Glutamatergic neuron (in vitro differentiated cells): ENCODE measurements at regions not wholly inside any gene's neighbourhood (a gene's known extent, or its start where the extent isn't known, plus 50 kb on each side); places are given as distances from the start of the nearest gene placed in this dataset.

Experiments used
- DNase-seq: peaks from one replicate; pipeline ENCODE4 v3.0.0; 2022
- H3K27ac Mint-ChIP-seq: one replicate; pipeline ENCODE4 v1.8.0; 2020; ENCODE audit warnings: mild to moderate bottlenecking, mixed read lengths, inconsistent platforms; ENCODE audit not compliant: unreplicated experiment
- H3K27me3 Mint-ChIP-seq: one replicate; pipeline ENCODE4 v1.8.0; 2020; ENCODE audit warnings: mild to moderate bottlenecking, moderate library complexity, mixed read lengths, inconsistent platforms; ENCODE audit not compliant: unreplicated experiment
- H3K36me3 Mint-ChIP-seq: one replicate; pipeline ENCODE4 v1.8.0; 2020; ENCODE audit warnings: mild to moderate bottlenecking, mixed read lengths, inconsistent platforms; ENCODE audit not compliant: unreplicated experiment
- H3K4me1 Mint-ChIP-seq: one replicate; pipeline ENCODE4 v1.8.0; 2020; ENCODE audit warnings: mild to moderate bottlenecking, low read depth, mixed read lengths, inconsistent platforms; ENCODE audit not compliant: unreplicated experiment
- H3K4me3 Mint-ChIP-seq: one replicate; pipeline ENCODE4 v1.8.0; 2020; ENCODE audit warnings: mild to moderate bottlenecking, mixed read lengths, inconsistent platforms; ENCODE audit not compliant: unreplicated experiment
- H3K9me3 Mint-ChIP-seq: one replicate; pipeline ENCODE4 v1.8.0; 2020; ENCODE audit warnings: mild to moderate bottlenecking, moderate library complexity, mixed read lengths, inconsistent platforms; ENCODE audit not compliant: unreplicated experiment
- CTCF ChIP-seq: fragments of 200-600 bp; sonication (generic); IDR thresholded peaks from one replicate; pipeline ENCODE4 v1.5.0; 2021; ENCODE audit not compliant: partially characterized antibody, unreplicated experiment

- no peak for DNase-seq
- Mint-ChIP-seq H3K4me1 (no peaks in the 10 kb centered on the region), H3K36me3 (no peaks in the 10 kb centered on the region), H3K27me3 (no peaks in the 10 kb centered on the region), H3K9me3 (no peaks in the 10 kb centered on the region), H3K4me3 (no peak overlapping the region), H3K27ac (no peak overlapping the region)
- TF ChIP-seq CTCF: no peak
Measured at GRCh38 chr21:23876925-23877558, 1730.2 kb downstream of the MRPL39 start.

- Mint-ChIP-seq H3K27ac (no peak overlapping the region), H3K9me3 (no peaks in the 10 kb centered on the region), H3K36me3 (no peaks in the 10 kb centered on the region), H3K4me1 (no peaks in the 10 kb centered on the region), H3K4me3 (no peak overlapping the region), H3K27me3 (no peaks in the 10 kb centered on the region)
- no peak for TF ChIP-seq CTCF
- no peak for DNase-seq
Measured at GRCh38 chr21:23874271-23874670, 1733.0 kb downstream of the MRPL39 start.

- H3K27me3 Mint-ChIP-seq: no peaks in the 10 kb centered on the region
Measured at GRCh38 chr21:23861911-23862504, 1745.3 kb downstream of the MRPL39 start.

GRCh38 chr21:23858878-23859277 lies 1748.4 kb downstream of the MRPL39 start:
- no peaks in the 10 kb centered on the region for H3K36me3 Mint-ChIP-seq
- no peak for DNase-seq
- H3K4me3 Mint-ChIP-seq: no peak overlapping the region
- no peaks in the 10 kb centered on the region for H3K9me3 Mint-ChIP-seq
- no peaks in the 10 kb centered on the region for H3K27me3 Mint-ChIP-seq
- TF ChIP-seq CTCF: no peak
- H3K27ac Mint-ChIP-seq: no peak overlapping the region
- no peaks in the 10 kb centered on the region for H3K4me1 Mint-ChIP-seq

More at GRCh38 chr21:23861911-23862504, 1745.3 kb downstream of the MRPL39 start:
- H3K4me3 Mint-ChIP-seq: no peak overlapping the region
- TF ChIP-seq CTCF: no peak
- no peak for DNase-seq
- no peaks in the 10 kb centered on the region for H3K4me1 Mint-ChIP-seq
- no peaks in the 10 kb centered on the region for H3K36me3 Mint-ChIP-seq
- H3K27ac Mint-ChIP-seq: no peak overlapping the region
- H3K9me3 Mint-ChIP-seq: no peaks in the 10 kb centered on the region

GRCh38 chr21:23853796-23854379 lies 1753.4 kb downstream of the MRPL39 start:
- no peak overlapping the region for H3K27ac Mint-ChIP-seq
- H3K36me3 Mint-ChIP-seq: no peaks in the 10 kb centered on the region
- peak; percentile 44 for TF ChIP-seq CTCF
- no peaks in the 10 kb centered on the region for H3K27me3 Mint-ChIP-seq
- H3K4me1 Mint-ChIP-seq: no peaks in the 10 kb centered on the region
- DNase-seq: no peak
- no peak overlapping the region for H3K4me3 Mint-ChIP-seq
- no peaks in the 10 kb centered on the region for H3K9me3 Mint-ChIP-seq
